ENCODE measurements at regions not wholly inside any gene's neighbourhood (a gene's known extent, or its start where the extent isn't known, plus 50 kb on each side); places are given as distances from the start of the nearest gene placed in this dataset.

GRCh38 chr2:226475650-226476049, 324.0 kb downstream of the IRS1 start:
- Mint-ChIP-seq H3K4me1 (ENCODE audit: low read depth) (no peaks in the 10 kb centered on the region), H3K9me3 (no peaks in the 10 kb centered on the region), H3K4me3 (no peak overlapping the region), H3K27ac (no peak overlapping the region), H3K27me3 (peaks cover 6% of the 10 kb centered on the region), H3K36me3 (ENCODE audit: low read depth) (no peaks in the 10 kb centered on the region)
- intact Hi-C loops (cut with DNase I, micrococcal nuclease), result no loop called here
- Histone ChIP-seq H3K27ac (ENCODE audit: low read depth in 1 of 2, low read length in 2 of 2) (no peak overlapping the region), H3K36me3 (ENCODE audit: insufficient read depth, low read length) (no peaks in the 10 kb centered on the region), H3K9me3 (ENCODE audit: control insufficient read depth in 1 of 2, insufficient read depth in 1 of 2, low read length in 2 of 2) (no peaks in the 10 kb centered on the region), H3K27me3 (ENCODE audit: control insufficient read depth in 1 of 2, insufficient read depth in 2 of 2, low read length in 2 of 2) (peaks cover 0 to 3% of the 10 kb centered on the region in 2 experiments), H3K4me3 (ENCODE audit: low read length) (no peak overlapping the region), H3K4me1 (ENCODE audit: insufficient read depth, low read length) (no peaks in the 10 kb centered on the region)
- POLR2A ChIA-PET, result no interaction called here
- no peak for TF ChIP-seq CTCF (IDR thresholded peaks at IDR 0.05)
- no peak for DNase-seq
- ATAC-seq (ENCODE audit: poor library complexity), result no peak
- CTCF ChIA-PET, result no interaction called here

- Histone ChIP-seq H3K9me3 (ENCODE audit: control insufficient read depth in 1 of 2, insufficient read depth in 1 of 2, low read length in 2 of 2) (no peaks in the 10 kb centered on the region), H3K4me3 (ENCODE audit: low read length) (no peak overlapping the region), H3K27ac (ENCODE audit: low read depth in 1 of 2, low read length in 2 of 2) (no peak overlapping the region), H3K36me3 (ENCODE audit: insufficient read depth, low read length) (no peaks in the 10 kb centered on the region), H3K27me3 (ENCODE audit: control insufficient read depth in 1 of 2, insufficient read depth in 2 of 2, low read length in 2 of 2) (peaks cover 0 to 3% of the 10 kb centered on the region in 2 experiments), H3K4me1 (ENCODE audit: insufficient read depth, low read length) (no peaks in the 10 kb centered on the region)
- H3K36me3 Mint-ChIP-seq (ENCODE audit: low read depth), result no peaks in the 10 kb centered on the region
- no peaks in the 10 kb centered on the region for H3K4me1 Mint-ChIP-seq (ENCODE audit: low read depth)
- DNase-seq (no peak), ATAC-seq (ENCODE audit: poor library complexity) (no peak)
- H3K9me3 Mint-ChIP-seq, result no peaks in the 10 kb centered on the region
- no peak overlapping the region for H3K27ac Mint-ChIP-seq
- H3K27me3 Mint-ChIP-seq, result peaks cover 6% of the 10 kb centered on the region
- no peak overlapping the region for H3K4me3 Mint-ChIP-seq
- TF ChIP-seq CTCF (IDR thresholded peaks at IDR 0.05), result no peak
- intact Hi-C loops (cut with DNase I, micrococcal nuclease), result no loop called here
- POLR2A ChIA-PET, result no interaction called here
- CTCF ChIA-PET, result no interaction called here
These were observed 325.5 kb downstream of the IRS1 start for GRCh38 chr2:226474131-226474530.

GRCh38 chr2:226471987-226472470, 327.6 kb downstream of the IRS1 start:
- no peaks in the 10 kb centered on the region for H3K36me3 Mint-ChIP-seq (ENCODE audit: low read depth)

More at GRCh38 chr2:226471987-226472470, 327.6 kb downstream of the IRS1 start:
- Mint-ChIP-seq H3K4me1 (ENCODE audit: low read depth) (no peaks in the 10 kb centered on the region), H3K4me3 (no peak overlapping the region), H3K27me3 (no peaks in the 10 kb centered on the region), H3K27ac (no peak overlapping the region), H3K9me3 (no peaks in the 10 kb centered on the region)
- H3K9me3 ChIP-seq (ENCODE audit: control insufficient read depth in 1 of 2, insufficient read depth in 1 of 2, low read length in 2 of 2), result no peaks in the 10 kb centered on the region
- H3K27me3 ChIP-seq (ENCODE audit: control insufficient read depth in 1 of 2, insufficient read depth in 2 of 2, low read length in 2 of 2), result no peaks in the 10 kb centered on the region
- no peak for TF ChIP-seq CTCF (IDR thresholded peaks at IDR 0.05)
- no peak overlapping the region for H3K27ac ChIP-seq (ENCODE audit: low read depth in 1 of 2, low read length in 2 of 2)
- H3K4me1 ChIP-seq (ENCODE audit: insufficient read depth, low read length), result no peaks in the 10 kb centered on the region
- no peak overlapping the region for H3K4me3 ChIP-seq (ENCODE audit: low read length)
- no peaks in the 10 kb centered on the region for H3K36me3 ChIP-seq (ENCODE audit: insufficient read depth, low read length)
- ChIA-PET POLR2A (no interaction called here), CTCF (no interaction called here)
- DNase-seq (no peak), ATAC-seq (ENCODE audit: poor library complexity) (no peak)
- intact Hi-C loops (cut with DNase I, micrococcal nuclease), result no loop called here
